MG63 (cell line): ENCODE measurements at regions not wholly inside any gene's neighbourhood (a gene's known extent, or its start where the extent isn't known, plus 50 kb on each side); places are given as distances from the start of the nearest gene placed in this dataset.
"Not testable (repeated sequence)": the region's sequence is repeated elsewhere in the genome, so short reads cannot be mapped to it uniquely, and the experiment has no call there.

Experiments
- DNase-seq: peaks from one replicate; pipeline ENCODE4 v3.0.0-alpha.2; 2020
- H3K27me3 ChIP-seq: fragments of 250-450 bp; sonication (Bioruptor Pico); 2 replicates; pipeline ENCODE4 v1.5.1; 2020; ENCODE audit warnings: mild to moderate bottlenecking, moderate library complexity
- H3K36me3 ChIP-seq: fragments of 250-450 bp; sonication (Bioruptor Pico); 2 replicates; pipeline ENCODE4 v1.5.1; 2020; ENCODE audit warnings: mild to moderate bottlenecking, moderate library complexity
- H3K4me3 ChIP-seq: fragments of 250-450 bp; sonication (Bioruptor Pico); 2 replicates; pipeline ENCODE4 v1.5.1; 2020; ENCODE audit warnings: mild to moderate bottlenecking, moderate library complexity
- H3K9me3 ChIP-seq: fragments of 250-450 bp; sonication (Bioruptor Pico); 2 replicates; pipeline ENCODE4 v1.5.1; 2020; ENCODE audit warnings: mild to moderate bottlenecking, moderate library complexity

DNA sequence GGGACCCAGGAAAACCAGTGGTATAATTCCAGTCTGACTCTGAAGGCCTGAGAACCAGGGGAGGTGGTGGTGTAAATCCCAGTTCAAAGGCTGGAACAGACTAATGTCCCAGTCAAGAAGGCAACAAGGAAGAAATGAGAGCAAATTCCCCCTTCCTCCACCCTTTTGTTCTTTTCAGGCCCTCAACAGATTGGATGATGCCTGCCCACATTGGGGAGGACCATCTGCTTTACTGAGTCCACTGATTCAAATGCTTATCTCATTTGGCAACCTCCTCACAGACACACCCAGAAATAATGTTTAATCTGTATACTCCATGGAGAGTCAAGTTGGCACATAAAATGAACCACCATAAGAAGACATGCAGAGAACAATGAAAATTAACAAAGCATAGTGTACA is 61.9 kb upstream of the CRYM start:
- no peak for DNase-seq
- H3K9me3 ChIP-seq = no peaks in the 10 kb centered on the region
- H3K36me3 ChIP-seq = no peaks in the 10 kb centered on the region

DNA sequence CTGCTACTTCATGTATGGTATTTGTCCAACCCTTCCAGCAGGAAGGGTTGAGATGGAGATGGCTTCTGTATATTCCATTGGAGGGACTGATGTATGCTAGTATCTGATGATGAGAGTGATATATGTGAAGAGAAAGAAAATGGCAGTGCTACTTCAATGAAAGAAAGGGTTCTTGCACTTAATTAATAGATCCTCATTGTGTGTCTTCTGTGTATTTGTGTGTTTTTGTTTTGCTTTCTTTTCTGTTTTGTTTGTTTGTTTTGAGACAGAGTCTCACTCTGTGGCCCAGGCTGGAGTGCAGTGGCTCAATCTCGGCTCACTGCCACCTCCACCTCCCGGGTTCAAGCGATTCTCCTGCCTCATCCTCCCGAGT is 61.2 kb upstream of the CRYM start:
- DNase-seq = no peak
- Histone ChIP-seq H3K4me3 (no peak overlapping the region), H3K9me3 (no peaks in the 10 kb centered on the region), H3K36me3 (no peaks in the 10 kb centered on the region), H3K27me3 (no peaks in the 10 kb centered on the region)

More for the DNA sequence above, 61.9 kb upstream of the CRYM start:
- H3K4me3 ChIP-seq = no peak overlapping the region
- no peaks in the 10 kb centered on the region for H3K27me3 ChIP-seq

DNA sequence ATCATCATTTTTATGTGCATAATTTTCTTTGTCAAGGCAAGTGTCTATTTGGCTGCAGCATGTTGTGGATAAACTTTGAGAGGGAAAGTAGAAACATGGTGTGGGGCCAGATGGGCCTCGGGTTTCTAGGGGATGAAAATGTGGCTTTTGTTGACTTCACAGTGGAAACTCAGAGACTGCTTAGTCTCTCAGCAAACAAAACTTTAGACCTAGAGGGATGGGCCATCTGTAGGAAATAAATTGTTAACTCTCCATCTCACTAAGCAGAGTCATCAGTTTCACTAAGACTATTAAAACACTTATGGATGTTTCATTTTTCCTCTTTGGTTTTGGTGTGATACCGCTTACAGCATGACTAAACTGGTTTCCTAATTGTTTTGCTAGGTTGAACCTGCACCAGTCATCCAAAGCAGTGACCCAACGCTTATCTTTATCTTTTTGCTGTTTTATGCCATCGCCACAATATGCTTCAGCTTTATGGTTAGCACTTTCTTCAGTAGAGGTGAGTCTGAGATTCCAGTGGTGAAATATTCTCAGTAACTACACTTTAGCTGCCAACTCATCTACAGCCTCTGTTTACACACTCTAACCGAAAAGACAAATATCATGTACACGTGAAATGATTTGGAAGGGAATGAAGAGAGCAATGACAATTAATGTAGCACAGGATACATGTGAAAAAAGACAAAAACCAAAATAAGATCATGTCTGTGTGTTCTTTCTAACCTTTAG is 60.6 kb upstream of the CRYM start:
- DNase-seq = no peak
- Histone ChIP-seq H3K9me3 (no peaks in the 10 kb centered on the region), H3K27me3 (no peaks in the 10 kb centered on the region), H3K4me3 (no peak overlapping the region), H3K36me3 (no peaks in the 10 kb centered on the region)

DNA sequence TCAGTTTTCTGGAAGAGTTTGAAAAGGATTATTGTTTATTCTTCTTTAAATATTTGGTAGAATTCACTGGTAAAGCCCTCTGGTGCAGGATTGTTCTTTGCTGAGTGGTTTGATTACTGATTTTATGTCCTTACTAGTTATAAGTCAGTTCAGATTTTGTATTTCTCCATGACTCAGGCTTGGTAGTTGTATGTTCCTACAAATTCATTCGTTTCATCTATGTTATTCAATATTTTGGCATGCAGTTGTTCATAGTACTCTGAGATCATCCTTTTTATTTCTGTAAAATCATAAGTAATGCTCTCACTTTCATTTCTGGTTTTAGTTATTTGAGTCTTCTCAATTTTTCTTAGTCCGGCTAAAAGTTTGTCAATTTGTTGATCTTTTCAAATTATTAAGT is 58.1 kb upstream of the CRYM start:
- Histone ChIP-seq H3K9me3 (no peaks in the 10 kb centered on the region), H3K4me3 (no peak overlapping the region), H3K27me3 (no peaks in the 10 kb centered on the region), H3K36me3 (no peaks in the 10 kb centered on the region)
- DNase-seq = no peak

- not testable (repeated sequence) for H3K27me3 ChIP-seq, DNase-seq, H3K9me3 ChIP-seq, H3K4me3 ChIP-seq, H3K36me3 ChIP-seq
These were observed 56.4 kb upstream of the CRYM start for GRCh38 chr16:21334188-21335146.

DNA sequence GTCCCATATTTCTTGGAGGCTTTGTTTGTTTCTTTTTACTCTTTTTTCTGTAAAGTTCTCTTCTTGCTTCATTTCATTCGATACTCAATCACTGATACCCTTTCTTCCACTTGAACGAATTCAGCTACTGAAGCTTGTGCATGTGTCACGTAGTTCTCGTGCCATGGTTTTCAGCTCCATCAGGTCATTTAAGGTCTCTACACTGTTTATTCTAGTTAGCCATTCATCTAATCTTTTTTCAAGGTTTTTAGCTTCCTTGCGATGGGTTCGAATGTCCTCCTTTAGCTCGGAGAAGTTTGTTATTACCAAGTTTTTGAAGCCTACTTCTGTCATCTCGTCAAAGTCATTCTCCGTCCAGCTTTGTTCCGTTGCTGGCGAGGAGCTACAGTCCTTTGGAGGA is 55.6 kb upstream of the CRYM start:
- not testable (repeated sequence) for H3K4me3 ChIP-seq, DNase-seq, H3K27me3 ChIP-seq, H3K9me3 ChIP-seq, H3K36me3 ChIP-seq
